Dermis microvascular lymphatic vessel endothelial cell (primary cell): ENCODE measurements at regions not wholly inside any gene's neighbourhood (a gene's known extent, or its start where the extent isn't known, plus 50 kb on each side); places are given as distances from the start of the nearest gene placed in this dataset.
"Not testable (repeated sequence)": the region's sequence is repeated elsewhere in the genome, so short reads cannot be mapped to it uniquely, and the experiment has no call there.

Source experiments
- DNase-seq, 2 donors: peaks; one replicate each; pipeline versions ENCODE4 v3.0.0 to v3.0.0-alpha.2; 2010; ENCODE audit warnings: low read depth in 2 of 2

DNA sequence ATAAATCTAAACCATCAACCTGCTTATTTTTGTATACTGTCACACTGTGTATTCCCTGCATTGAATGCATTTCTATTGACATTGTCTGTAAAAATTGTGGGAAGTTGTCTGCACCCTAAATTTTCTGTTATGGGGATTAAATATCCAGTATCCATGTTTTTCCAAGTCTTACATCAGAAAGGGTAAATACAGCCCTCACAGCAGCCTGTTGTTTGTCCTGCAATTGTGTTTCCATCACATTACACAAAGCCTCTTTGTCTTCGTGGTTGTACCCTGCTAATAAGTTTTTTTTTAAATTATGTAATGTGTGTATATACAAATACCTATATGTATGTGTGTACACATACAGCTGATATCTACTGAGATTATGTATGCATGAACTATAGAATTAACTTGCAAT is 109.2 kb upstream of the PTPN20 start:
- not testable (repeated sequence) for DNase-seq

DNA sequence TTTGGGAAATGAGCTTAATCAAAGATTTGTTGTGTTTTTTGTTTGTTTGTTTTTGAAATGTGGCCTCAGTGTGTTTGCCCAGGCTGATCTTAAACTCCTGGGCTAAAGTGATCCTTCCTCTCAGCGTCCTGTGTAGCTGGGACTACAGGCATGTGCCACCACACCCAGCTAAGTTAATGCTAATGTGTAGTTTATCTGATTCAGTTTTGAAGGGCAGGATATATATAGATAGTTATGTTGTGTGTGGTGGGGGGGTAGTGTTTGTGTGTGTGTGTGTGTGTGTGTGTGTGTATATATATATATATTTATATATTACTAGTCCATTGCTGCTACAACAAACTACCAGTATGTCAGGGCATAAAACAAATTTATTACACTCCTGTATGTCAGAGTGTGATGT is 108.1 kb upstream of the PTPN20 start:
- DNase-seq, result not testable (repeated sequence)

DNA sequence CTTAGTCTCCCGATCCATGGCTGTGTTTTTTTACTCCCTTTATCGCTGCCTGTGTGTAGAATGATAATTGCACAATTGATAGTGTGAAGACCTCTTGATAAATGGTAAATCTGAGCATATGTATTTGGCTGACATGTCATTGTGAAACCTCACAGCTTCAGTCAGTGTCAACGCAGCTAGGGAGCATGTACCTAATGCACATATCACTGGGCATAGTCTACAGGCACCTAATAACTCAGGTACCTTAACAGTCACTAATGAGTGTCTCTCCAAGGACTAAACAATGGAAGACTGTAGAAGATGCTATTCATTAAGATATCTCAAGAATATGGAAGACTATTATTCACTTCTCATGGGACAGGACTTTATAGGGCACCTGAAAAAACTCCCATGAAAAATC is 101.0 kb upstream of the PTPN20 start:
- DNase-seq, result not testable (repeated sequence)

DNA sequence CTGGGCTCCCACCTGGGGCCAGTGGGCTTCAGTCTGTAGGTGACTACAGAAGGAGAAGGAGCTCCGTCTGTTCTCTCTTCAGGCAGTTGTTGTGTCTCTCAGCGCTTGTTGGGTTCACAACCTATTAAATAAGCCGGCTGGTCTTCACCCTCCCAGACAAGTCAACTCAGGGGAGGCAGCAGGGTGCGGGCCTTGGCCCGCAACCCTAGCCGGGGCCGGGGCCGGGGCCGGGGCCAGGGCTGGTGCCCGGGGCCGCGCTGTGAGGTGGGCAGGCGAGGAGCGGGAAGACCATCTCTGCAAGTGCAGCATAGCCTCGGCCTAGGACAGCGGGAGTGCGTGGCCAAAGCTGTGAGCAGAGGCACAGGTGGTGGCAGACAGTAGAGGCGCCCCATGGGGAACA is 95.1 kb upstream of the PTPN20 start:
- not testable (repeated sequence) for DNase-seq

DNA sequence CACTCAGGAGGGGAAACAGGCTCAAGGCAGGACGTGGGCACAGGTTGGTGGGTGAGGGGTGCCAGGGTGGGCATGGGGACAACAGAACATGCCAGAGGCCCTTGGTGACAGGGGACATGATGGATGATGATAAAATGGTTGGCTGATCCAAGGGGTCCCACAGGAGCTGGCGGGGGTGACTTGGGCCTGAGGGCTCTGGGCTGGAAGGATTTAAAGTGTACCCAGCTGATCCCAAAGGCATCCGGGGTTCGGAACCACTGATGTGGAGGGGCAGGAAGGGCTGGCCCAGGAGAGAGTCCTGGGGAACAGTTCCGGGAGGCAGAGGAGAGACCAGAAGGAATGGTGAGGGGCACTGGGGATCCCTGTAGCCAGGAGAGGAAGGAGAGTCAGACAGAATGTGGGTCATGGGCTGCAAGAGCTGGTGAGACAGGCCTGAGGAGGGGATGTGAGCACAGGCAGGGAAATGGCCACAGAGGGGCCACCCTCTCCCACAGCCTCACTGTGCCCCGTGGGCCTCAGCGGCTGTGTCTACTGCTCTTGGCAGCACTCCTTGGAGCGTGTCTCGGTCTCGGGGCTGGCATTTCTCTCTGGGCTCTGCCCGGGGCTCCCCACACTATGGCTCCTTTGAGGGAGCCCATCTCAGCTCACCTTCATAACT is 70.7 kb upstream of the PTPN20 start:
- not testable (repeated sequence) for DNase-seq

DNA sequence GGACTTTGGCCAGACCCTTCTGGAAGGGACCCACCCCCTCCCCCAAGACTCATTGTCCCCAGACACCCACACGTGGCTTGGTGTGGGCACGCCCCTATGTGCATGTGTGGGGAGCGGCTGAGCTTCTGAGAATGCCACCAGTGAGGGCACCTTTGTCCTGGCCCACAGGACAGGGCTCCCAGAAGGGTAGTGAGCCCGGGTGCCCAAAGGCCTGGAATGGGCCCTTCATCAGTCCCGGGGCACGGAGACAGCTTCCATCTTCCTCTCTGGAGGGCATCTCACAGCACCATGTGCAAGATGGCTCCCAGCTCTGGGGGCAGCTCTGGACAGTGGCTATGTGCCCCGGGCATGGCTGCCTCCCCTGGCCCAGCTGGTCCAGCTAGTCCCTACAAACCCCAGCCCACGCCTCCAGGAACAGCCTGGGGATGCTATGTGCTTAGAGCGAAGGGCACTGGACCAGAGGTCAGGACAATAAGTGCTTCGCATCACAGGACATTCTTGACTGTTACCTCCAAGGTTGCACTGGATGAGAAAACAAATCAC is 70.1 kb upstream of the PTPN20 start:
- not testable (repeated sequence) for DNase-seq

DNA sequence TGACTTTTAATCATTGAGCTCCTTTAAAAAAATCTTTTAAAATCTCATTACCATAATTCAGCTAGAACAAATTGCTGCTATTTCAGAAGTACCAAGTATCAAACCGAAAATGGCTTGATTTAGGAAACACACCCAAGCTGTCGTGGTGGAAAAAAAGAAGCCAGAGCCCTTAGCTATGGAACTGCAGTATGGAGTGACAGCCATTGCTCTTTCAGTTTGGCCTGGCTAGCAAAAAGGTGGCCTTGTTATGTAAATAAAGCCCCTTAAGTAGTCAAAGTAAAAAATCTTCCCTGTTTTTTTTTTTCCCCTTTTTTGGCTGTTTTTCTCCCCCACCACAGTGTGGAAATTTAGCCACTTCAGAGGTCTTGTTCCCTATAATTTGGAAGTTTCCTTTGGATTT is 66.0 kb upstream of the PTPN20 start:
- not testable (repeated sequence) for DNase-seq

DNA sequence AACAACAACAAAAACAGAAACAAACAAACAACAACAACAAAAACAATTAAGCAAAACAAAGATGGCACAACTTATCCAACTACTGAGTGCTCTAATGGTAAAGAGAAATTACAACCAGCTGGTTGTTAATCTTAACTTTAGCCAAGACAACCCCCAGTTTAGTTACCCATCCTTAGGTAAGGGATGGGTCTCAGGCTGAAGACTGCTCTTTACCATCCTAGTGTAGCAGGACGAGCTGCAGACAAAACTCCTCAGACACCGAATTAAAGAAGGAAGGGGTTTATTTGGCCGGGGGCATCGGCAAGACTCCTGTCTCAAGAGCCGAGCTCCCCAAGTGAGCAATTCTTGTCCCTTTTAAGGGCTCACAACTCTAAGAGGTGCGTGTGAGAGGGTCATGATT is 65.6 kb upstream of the PTPN20 start:
- DNase-seq, result not testable (repeated sequence)

DNA sequence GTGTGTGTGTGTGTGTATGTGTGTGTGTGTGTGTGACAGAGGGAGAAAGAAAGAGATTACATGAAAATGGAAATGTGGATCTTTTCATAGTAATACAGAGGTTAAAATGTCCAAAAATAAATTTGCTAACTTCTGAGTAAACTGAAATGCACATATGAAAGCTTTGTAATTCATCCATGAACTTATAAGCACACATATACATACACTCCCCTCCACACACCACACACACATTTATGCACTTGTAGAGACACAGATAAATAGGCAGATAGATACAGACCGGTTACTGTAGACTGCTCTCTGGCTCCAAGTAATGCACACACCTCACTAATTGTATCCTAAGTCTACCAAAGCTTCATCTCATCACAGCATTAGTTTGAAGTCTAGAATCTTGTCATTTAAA is 50.5 kb upstream of the PTPN20 start:
- not testable (repeated sequence) for DNase-seq
